GM12878 (cell line): ENCODE measurements at regions not wholly inside any gene's neighbourhood (a gene's known extent, or its start where the extent isn't known, plus 50 kb on each side); places are given as distances from the start of the nearest gene placed in this dataset.

Experiments
- ATAC-seq: fragments of 200-7000 bp; cut with Tn5 transposase; 3 replicates; pipeline ENCODE4 v1.9.1; 2020; ENCODE audit warnings: mild to moderate bottlenecking, moderate library complexity
- BruUV-seq: library from RNA; stranded (reverse); fragments of 400-500 nt; replicated peaks from 2 replicates; lab custom pipeline; 2021; lab: Mats Ljungman, UMichigan
- CTCF ChIA-PET: fragments of 300-600 bp; sonication (Branson Sonifier 250); formaldehyde crosslinking; extraction: SDS; loops from one replicate; lab custom pipeline; 2021; ENCODE audit warnings: inconsistent platforms; lab: Yijun Ruan, JAX
- POLR2A ChIA-PET: fragments of 350-600 bp; formaldehyde crosslinking; extraction: SDS; loops from one replicate; lab custom pipeline; 2021; ENCODE audit warnings: inconsistent platforms; lab: Charles Lee
- RAD21 ChIA-PET: fragments of 300-600 bp; sonication (Branson Sonifier 250); formaldehyde crosslinking; loops from one replicate; lab custom pipeline; 2023; ENCODE audit warnings: antibody characterized with exemption; ENCODE audit not compliant: unreplicated experiment; lab: Charles Lee
- SMC1A ChIA-PET: fragments of 300-600 bp; sonication (Branson Sonifier 250); formaldehyde crosslinking; loops from one replicate; lab custom pipeline; 2023; ENCODE audit not compliant: unreplicated experiment, uncharacterized antibody; lab: Charles Lee
- DNase-seq: peaks from one replicate; pipeline ENCODE4 v3.0.0-alpha.2; 2011; ENCODE audit warnings: low read depth, low spot score
- FAIRE-seq: peaks from 3 replicates; lab custom pipeline; 2011; peaks lifted over from hg19 to GRCh38; lab: Jason Lieb, UNC
- H2AFZ ChIP-seq: 2 replicates; pipeline ENCODE4 v1.6.0; 2011; ENCODE audit warnings: low read depth, low read length, control low read depth; ENCODE audit not compliant: control insufficient read depth
- H3K27ac ChIP-seq: 2 replicates; pipeline ENCODE4 v1.5.1; 2011; ENCODE audit warnings: control low read depth; ENCODE audit not compliant: control insufficient read depth, insufficient read depth
- H3K27me3 ChIP-seq, 2 experiments: replicated peaks in 1 of 2; 2 replicates each; pipeline versions ENCODE4 v1.6.0 to v1.6.1; 2011; ENCODE audit warnings: low read length in 1 of 2; ENCODE audit not compliant: control insufficient read depth in 2 of 2, insufficient read depth in 2 of 2
- H3K36me3 ChIP-seq, 2 experiments: 2 replicates each; pipeline ENCODE4 v1.5.1; 2011; ENCODE audit warnings: low read length in 1 of 2; ENCODE audit not compliant: control insufficient read depth in 2 of 2, insufficient read depth in 2 of 2
- H3K4me1 ChIP-seq: 2 replicates; pipeline ENCODE4 v1.6.1; 2011; ENCODE audit warnings: mild to moderate bottlenecking, low read length, moderate library complexity, mixed read lengths; ENCODE audit not compliant: control insufficient read depth, insufficient read depth
- H3K4me2 ChIP-seq: 2 replicates; pipeline ENCODE4 v1.6.0; 2011; ENCODE audit warnings: control low read depth; ENCODE audit not compliant: control insufficient read depth, insufficient read depth
- H3K4me3 ChIP-seq: fragments of 200-600 bp; sonication (generic); 2 replicates; pipeline ENCODE4 v1.5.1; 2016
- H3K79me2 ChIP-seq: 2 replicates; pipeline ENCODE4 v1.6.0; 2011; ENCODE audit warnings: low read length; ENCODE audit not compliant: control insufficient read depth, insufficient read depth
- H3K9ac ChIP-seq: 2 replicates; pipeline ENCODE4 v1.8.0; 2011; ENCODE audit warnings: low read length, control low read depth, mixed read lengths; ENCODE audit not compliant: control insufficient read depth, insufficient read depth
- H3K9me3 ChIP-seq: replicated peaks from 3 replicates; pipeline ENCODE4 v1.5.1; 2011; ENCODE audit warnings: mild to moderate bottlenecking, low read length; ENCODE audit not compliant: control insufficient read depth, insufficient read depth
- H4K20me1 ChIP-seq: 2 replicates; pipeline ENCODE4 v1.6.0; 2011; ENCODE audit not compliant: control insufficient read depth, insufficient read depth
- ASH2L ChIP-seq: fragments of 300-600, 200-600 bp; sonication (generic); IDR thresholded peaks from 2 replicates; pipeline ENCODE4 v1.6.1; 2017; ENCODE audit warnings: low read depth, mild to moderate bottlenecking, borderline replicate concordance
- BCL11A ChIP-seq: IDR thresholded peaks from 2 replicates; pipeline ENCODE4 v1.6.1; 2011; ENCODE audit warnings: low read depth, low read length
- FOXM1 ChIP-seq: IDR thresholded peaks from 2 replicates; pipeline ENCODE4 v1.6.1; 2012; ENCODE audit warnings: low read depth, mild to moderate bottlenecking, inconsistent platforms, low read length, moderate library complexity
- JUNB ChIP-seq: IDR thresholded peaks from 2 replicates; pipeline ENCODE4 v1.6.1; 2016; ENCODE audit warnings: antibody characterized with exemption, mild to moderate bottlenecking
- JUND ChIP-seq: IDR thresholded peaks from 2 replicates; pipeline ENCODE4 v1.6.1; 2012; ENCODE audit warnings: low read depth, mild to moderate bottlenecking, low read length, improper control_type of control experiment, moderate library complexity
- MTA3 ChIP-seq: IDR thresholded peaks from 2 replicates; pipeline ENCODE4 v1.6.1; 2012; ENCODE audit warnings: low read length, inconsistent platforms, borderline replicate concordance
- NFIC ChIP-seq: IDR thresholded peaks from 2 replicates; pipeline ENCODE4 v1.6.1; 2012; ENCODE audit warnings: low read depth, mild to moderate bottlenecking, inconsistent platforms, low read length, moderate library complexity
- NR2F1 ChIP-seq: fragments of 450-650 bp; conservative IDR thresholded peaks from 2 replicates; pipeline ENCODE4 v1.6.1; 2017; ENCODE audit warnings: mild to moderate bottlenecking
- SMAD1 ChIP-seq: fragments of 450-650 bp; IDR thresholded peaks from 2 replicates; pipeline ENCODE4 v1.6.1; 2018; ENCODE audit warnings: mild to moderate bottlenecking, low read depth; ENCODE audit not compliant: partially characterized antibody
- SREBF1 ChIP-seq: IDR thresholded peaks from 2 replicates; pipeline ENCODE4 v1.6.1; 2012; ENCODE audit warnings: mild to moderate bottlenecking, low read length
- TCF7 ChIP-seq: IDR thresholded peaks from 2 replicates; pipeline ENCODE4 v1.6.1; 2014; ENCODE audit warnings: antibody characterized with exemption, borderline replicate concordance
- YBX1 ChIP-seq: fragments of 450-650 bp; IDR thresholded peaks from 2 replicates; pipeline ENCODE4 v1.6.1; 2016; ENCODE audit warnings: antibody characterized with exemption
- YY1 ChIP-seq: IDR thresholded peaks from 2 replicates; pipeline ENCODE4 v1.6.1; 2011; ENCODE audit warnings: low read depth, mild to moderate bottlenecking, low read length
- WGBS: methylation state at CpG from one replicate; pipeline ENCODE4 v1.1.6; 2016; ENCODE audit warnings: low lambda C conversion rate; ENCODE audit not compliant: insufficient replicate concordance, insufficient coverage; ENCODE audit errors: missing lambda C conversion rate; 5-methylcytosine and 5-hydroxymethylcytosine counted together
- in situ Hi-C: fragments of 300-500 bp; cut with MboI; formaldehyde crosslinking; loops from 9 replicates; pipeline ENCODE4 v1.14.3; 2018; ENCODE audit warnings: mixed read lengths
- intact Hi-C: fragments of 100-400 bp; cut with micrococcal nuclease; formaldehyde crosslinking; loops from one replicate; pipeline ENCODE4 v1.14.2; 2022; ENCODE audit not compliant: unreplicated experiment
- TF ChIP-seq, protein P1 (sequence below): IDR thresholded peaks from 2 replicates; pipeline ENCODE4 v1.6.1; 2011; ENCODE audit warnings: borderline replicate concordance, low read depth, mild to moderate bottlenecking, moderate library complexity, mixed read lengths, low read length; ENCODE audit not compliant: insufficient read depth; ENCODE audit errors: extremely low read length
- TF ChIP-seq, protein P2 (sequence below): fragments of 450-650 bp; IDR thresholded peaks from 2 replicates; pipeline ENCODE4 v1.6.1; 2016; ENCODE audit warnings: mild to moderate bottlenecking
- TF ChIP-seq, protein P3 (sequence below): IDR thresholded peaks from 2 replicates; pipeline ENCODE4 v1.6.1; 2011; ENCODE audit warnings: borderline replicate concordance, low read depth, mild to moderate bottlenecking, moderate library complexity, low read length; ENCODE audit not compliant: insufficient read depth, poor library complexity, severe bottlenecking
- TF ChIP-seq, protein P4 (sequence below): fragments of 150-350 bp; IDR thresholded peaks from 2 replicates; pipeline ENCODE4 v1.6.1; 2016; ENCODE audit warnings: low read depth, low read length

DNA sequence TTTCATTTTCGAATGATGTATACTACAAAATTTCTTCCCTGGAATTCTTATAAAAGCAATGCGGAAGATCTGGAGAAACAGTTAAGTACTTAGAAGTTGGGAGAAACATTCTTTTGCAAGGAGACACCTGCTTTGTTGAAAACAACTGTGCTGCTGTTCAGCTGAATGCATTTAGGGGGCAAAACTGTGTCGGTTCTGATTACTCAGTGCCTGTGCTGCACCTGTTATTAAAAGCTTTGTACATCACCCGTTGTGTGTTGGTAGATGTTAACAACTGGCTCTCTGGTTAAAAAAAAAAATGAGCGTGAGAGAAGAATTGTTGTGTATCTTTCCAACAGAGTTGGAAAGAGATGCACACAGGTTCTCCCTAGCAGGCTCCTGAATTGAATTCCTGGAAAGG, 184.1 kb upstream of the HHIP start:
- H3K9ac ChIP-seq = no peak overlapping the region
- H3K4me1 ChIP-seq = no peaks in the 10 kb centered on the region
- WGBS = 9% methylated on average over 5 of the region's 5 CpGs
- H3K79me2 ChIP-seq = no peaks in the 10 kb centered on the region
- ChIA-PET SMC1A (no interaction called here), CTCF (no interaction called here), RAD21 (no interaction called here), POLR2A (no interaction called here)
- intact Hi-C loops = no loop called here
- DNase-seq (no peak), ATAC-seq (no peak), FAIRE-seq (no peak)
- no peaks in the 10 kb centered on the region for H3K36me3 ChIP-seq
- H3K4me3 ChIP-seq = no peak overlapping the region
- no peak overlapping the region for H2AFZ ChIP-seq
- no peak overlapping the region for H3K4me2 ChIP-seq
- BruUV-seq = no TSS peak
- H4K20me1 ChIP-seq = no peaks in the 10 kb centered on the region
- in situ Hi-C loops = no loop called here
- TF ChIP-seq, protein P1, sequence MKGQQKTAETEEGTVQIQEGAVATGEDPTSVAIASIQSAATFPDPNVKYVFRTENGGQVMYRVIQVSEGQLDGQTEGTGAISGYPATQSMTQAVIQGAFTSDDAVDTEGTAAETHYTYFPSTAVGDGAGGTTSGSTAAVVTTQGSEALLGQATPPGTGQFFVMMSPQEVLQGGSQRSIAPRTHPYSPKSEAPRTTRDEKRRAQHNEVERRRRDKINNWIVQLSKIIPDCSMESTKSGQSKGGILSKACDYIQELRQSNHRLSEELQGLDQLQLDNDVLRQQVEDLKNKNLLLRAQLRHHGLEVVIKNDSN = no peak
- TF ChIP-seq JUND (no peak), ASH2L (no peak), YBX1 (no peak), BCL11A (no peak), SMAD1 (no peak), JUNB (no peak), SREBF1 (no peak), FOXM1 (no peak), NFIC (no peak), YY1 (no peak), TCF7 (no peak), MTA3 (no peak), NR2F1 (no peak)
- TF ChIP-seq, protein P2, sequence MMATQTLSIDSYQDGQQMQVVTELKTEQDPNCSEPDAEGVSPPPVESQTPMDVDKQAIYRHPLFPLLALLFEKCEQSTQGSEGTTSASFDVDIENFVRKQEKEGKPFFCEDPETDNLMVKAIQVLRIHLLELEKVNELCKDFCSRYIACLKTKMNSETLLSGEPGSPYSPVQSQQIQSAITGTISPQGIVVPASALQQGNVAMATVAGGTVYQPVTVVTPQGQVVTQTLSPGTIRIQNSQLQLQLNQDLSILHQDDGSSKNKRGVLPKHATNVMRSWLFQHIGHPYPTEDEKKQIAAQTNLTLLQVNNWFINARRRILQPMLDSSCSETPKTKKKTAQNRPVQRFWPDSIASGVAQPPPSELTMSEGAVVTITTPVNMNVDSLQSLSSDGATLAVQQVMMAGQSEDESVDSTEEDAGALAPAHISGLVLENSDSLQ = no peak
- TF ChIP-seq, protein P3, sequence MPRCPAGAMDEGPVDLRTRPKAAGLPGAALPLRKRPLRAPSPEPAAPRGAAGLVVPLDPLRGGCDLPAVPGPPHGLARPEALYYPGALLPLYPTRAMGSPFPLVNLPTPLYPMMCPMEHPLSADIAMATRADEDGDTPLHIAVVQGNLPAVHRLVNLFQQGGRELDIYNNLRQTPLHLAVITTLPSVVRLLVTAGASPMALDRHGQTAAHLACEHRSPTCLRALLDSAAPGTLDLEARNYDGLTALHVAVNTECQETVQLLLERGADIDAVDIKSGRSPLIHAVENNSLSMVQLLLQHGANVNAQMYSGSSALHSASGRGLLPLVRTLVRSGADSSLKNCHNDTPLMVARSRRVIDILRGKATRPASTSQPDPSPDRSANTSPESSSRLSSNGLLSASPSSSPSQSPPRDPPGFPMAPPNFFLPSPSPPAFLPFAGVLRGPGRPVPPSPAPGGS = no peak
- TF ChIP-seq, protein P4, sequence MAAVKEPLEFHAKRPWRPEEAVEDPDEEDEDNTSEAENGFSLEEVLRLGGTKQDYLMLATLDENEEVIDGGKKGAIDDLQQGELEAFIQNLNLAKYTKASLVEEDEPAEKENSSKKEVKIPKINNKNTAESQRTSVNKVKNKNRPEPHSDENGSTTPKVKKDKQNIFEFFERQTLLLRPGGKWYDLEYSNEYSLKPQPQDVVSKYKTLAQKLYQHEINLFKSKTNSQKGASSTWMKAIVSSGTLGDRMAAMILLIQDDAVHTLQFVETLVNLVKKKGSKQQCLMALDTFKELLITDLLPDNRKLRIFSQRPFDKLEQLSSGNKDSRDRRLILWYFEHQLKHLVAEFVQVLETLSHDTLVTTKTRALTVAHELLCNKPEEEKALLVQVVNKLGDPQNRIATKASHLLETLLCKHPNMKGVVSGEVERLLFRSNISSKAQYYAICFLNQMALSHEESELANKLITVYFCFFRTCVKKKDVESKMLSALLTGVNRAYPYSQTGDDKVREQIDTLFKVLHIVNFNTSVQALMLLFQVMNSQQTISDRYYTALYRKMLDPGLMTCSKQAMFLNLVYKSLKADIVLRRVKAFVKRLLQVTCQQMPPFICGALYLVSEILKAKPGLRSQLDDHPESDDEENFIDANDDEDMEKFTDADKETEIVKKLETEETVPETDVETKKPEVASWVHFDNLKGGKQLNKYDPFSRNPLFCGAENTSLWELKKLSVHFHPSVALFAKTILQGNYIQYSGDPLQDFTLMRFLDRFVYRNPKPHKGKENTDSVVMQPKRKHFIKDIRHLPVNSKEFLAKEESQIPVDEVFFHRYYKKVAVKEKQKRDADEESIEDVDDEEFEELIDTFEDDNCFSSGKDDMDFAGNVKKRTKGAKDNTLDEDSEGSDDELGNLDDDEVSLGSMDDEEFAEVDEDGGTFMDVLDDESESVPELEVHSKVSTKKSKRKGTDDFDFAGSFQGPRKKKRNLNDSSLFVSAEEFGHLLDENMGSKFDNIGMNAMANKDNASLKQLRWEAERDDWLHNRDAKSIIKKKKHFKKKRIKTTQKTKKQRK = no peak
- no peaks in the 10 kb centered on the region for H3K27me3 ChIP-seq
- no peak overlapping the region for H3K27ac ChIP-seq
- H3K9me3 ChIP-seq = no peaks in the 10 kb centered on the region
